Testis (tissue), 2 donors: ENCODE measurements at regions not wholly inside any gene's neighbourhood (a gene's known extent, or its start where the extent isn't known, plus 50 kb on each side); places are given as distances from the start of the nearest gene placed in this dataset.

Experiments
- DNase-seq: peaks from one replicate; pipeline ENCODE4 v3.0.0-alpha.2; 2019
- H3K27ac ChIP-seq, 2 donors: fragments of 200-600 bp; sonication (generic); one replicate each; pipeline ENCODE4 v1.5.1; 2019
- H3K27me3 ChIP-seq: fragments of 200-600 bp; sonication (generic); one replicate; pipeline ENCODE4 v1.5.1; 2019
- H3K36me3 ChIP-seq: fragments of 200-600 bp; sonication (generic); one replicate; pipeline ENCODE4 v1.5.1; 2017; ENCODE audit warnings: low read depth; ENCODE audit errors: missing control alignments
- H3K4me1 ChIP-seq: fragments of 200-600 bp; sonication (generic); one replicate; pipeline ENCODE4 v1.5.1; 2019
- H3K4me3 ChIP-seq, 2 donors: fragments of 200-600 bp; sonication (generic); one replicate each; pipeline ENCODE4 v1.5.1; 2017 to 2019
- H3K9me3 ChIP-seq: fragments of 200-600 bp; sonication (generic); one replicate; pipeline ENCODE4 v1.5.1; 2017
- POLR2A ChIP-seq: fragments of 450-650 bp; IDR thresholded peaks from one replicate; pipeline ENCODE4 v1.6.1; 2017; ENCODE audit warnings: antibody characterized with exemption, mild to moderate bottlenecking, moderate library complexity
- WGBS, 2 donors: methylation state at CpG; one replicate each; pipeline ENCODE4 v1.1.5; 2018; 5-methylcytosine and 5-hydroxymethylcytosine counted together
- intact Hi-C: fragments of 100-400 bp; cut with DNase I; formaldehyde crosslinking; loops from one replicate; pipeline ENCODE4 v1.15.1; 2023; ENCODE audit warnings: low total_unique reads
- TF ChIP-seq, protein P1 (sequence below), 3 experiments: fragments of 450-650 bp in 2 of 3; fragments of 200-600 bp in 1 of 3; sonication (generic) in 1 of 3; IDR thresholded peaks; one replicate each; pipeline ENCODE4 v1.5.1; 2016 to 2019; ENCODE audit warnings: antibody characterized with exemption in 3 of 3, mild to moderate bottlenecking in 2 of 3, moderate library complexity in 1 of 3

DNA sequence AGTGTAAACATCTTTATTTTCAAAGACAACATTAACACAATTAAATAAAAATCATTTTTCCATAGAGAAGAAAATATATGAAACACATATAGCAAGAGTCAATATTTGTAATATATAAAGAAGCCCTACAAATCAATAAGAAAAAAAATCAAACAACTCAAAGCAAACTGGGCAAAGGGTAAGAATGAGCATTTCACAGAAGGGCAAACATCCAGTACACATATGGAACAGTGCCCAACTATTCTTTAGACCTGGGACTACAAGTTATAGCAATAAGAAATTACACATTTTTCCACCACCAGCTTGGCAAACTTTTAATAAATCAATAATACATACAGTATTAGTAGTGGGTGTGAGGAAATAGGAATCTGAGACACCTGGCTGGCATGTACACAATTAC lies 324.1 kb downstream of the CYP26B1 start:
- DNase-seq, result no peak
- TF ChIP-seq, protein P1, sequence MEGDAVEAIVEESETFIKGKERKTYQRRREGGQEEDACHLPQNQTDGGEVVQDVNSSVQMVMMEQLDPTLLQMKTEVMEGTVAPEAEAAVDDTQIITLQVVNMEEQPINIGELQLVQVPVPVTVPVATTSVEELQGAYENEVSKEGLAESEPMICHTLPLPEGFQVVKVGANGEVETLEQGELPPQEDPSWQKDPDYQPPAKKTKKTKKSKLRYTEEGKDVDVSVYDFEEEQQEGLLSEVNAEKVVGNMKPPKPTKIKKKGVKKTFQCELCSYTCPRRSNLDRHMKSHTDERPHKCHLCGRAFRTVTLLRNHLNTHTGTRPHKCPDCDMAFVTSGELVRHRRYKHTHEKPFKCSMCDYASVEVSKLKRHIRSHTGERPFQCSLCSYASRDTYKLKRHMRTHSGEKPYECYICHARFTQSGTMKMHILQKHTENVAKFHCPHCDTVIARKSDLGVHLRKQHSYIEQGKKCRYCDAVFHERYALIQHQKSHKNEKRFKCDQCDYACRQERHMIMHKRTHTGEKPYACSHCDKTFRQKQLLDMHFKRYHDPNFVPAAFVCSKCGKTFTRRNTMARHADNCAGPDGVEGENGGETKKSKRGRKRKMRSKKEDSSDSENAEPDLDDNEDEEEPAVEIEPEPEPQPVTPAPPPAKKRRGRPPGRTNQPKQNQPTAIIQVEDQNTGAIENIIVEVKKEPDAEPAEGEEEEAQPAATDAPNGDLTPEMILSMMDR (IDR thresholded peaks at IDR 0.05), result no peak
- no peak for TF ChIP-seq POLR2A
- intact Hi-C loops, result no loop called here
- Histone ChIP-seq H3K9me3 (no peaks in the 10 kb centered on the region), H3K27ac (no peak overlapping the region), H3K36me3 (no peaks in the 10 kb centered on the region), H3K4me3 (no peak overlapping the region), H3K27me3 (no peaks in the 10 kb centered on the region), H3K4me1 (no peaks in the 10 kb centered on the region)

DNA sequence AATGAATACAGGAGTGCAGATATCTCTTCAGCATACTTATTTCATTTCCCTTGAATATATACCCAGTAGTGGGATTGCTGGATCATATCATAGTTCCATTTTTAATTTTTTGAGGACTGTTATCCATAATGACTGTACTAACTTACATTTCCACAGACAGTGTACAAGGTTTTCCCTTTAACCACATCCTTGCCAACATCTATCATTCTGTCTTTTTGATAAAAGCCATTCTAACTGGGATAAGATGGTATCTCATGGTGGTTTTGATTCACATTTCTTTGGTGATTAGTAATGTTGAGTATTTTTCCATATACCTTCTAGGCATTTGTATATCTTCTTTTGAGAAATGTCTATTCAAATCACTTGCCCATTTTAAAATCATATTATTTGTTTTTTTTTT lies 325.2 kb downstream of the CYP26B1 start:
- H3K4me1 ChIP-seq, result no peaks in the 10 kb centered on the region
- TF ChIP-seq, protein P1 (IDR thresholded peaks at IDR 0.05), result no peak
- TF ChIP-seq POLR2A, result no peak
- no peaks in the 10 kb centered on the region for H3K36me3 ChIP-seq
- no peaks in the 10 kb centered on the region for H3K9me3 ChIP-seq
- intact Hi-C loops, result no loop called here
- H3K4me3 ChIP-seq, result no peak overlapping the region
- DNase-seq, result no peak
- H3K27me3 ChIP-seq, result no peaks in the 10 kb centered on the region
- H3K27ac ChIP-seq, result no peak overlapping the region

DNA sequence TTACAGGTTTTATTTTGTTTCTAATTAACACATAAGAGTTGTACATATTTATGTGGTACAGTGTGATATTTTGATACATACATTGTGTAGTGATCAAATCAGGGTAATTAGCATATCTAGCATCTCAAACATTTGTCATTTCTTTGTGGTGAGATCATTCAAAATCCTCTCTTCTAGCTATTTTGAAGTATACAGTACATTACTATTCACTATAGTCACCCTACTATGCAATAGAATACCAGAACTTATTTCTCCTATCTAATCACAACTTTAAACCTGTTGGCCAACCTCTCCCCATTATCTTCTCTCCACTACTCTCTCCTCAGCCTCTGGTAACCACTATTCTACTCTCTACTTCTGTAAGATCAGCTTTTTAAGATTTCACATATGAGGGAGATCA lies 325.8 kb downstream of the CYP26B1 start:
- no peaks in the 10 kb centered on the region for H3K36me3 ChIP-seq
- H3K9me3 ChIP-seq, result no peaks in the 10 kb centered on the region
- intact Hi-C loops, result no loop called here
- no peak overlapping the region for H3K27ac ChIP-seq
- H3K4me3 ChIP-seq, result no peak overlapping the region
- no peaks in the 10 kb centered on the region for H3K4me1 ChIP-seq
- no peaks in the 10 kb centered on the region for H3K27me3 ChIP-seq
- TF ChIP-seq POLR2A, result no peak
- TF ChIP-seq, protein P1 (IDR thresholded peaks at IDR 0.05), result no peak
- DNase-seq, result no peak

DNA sequence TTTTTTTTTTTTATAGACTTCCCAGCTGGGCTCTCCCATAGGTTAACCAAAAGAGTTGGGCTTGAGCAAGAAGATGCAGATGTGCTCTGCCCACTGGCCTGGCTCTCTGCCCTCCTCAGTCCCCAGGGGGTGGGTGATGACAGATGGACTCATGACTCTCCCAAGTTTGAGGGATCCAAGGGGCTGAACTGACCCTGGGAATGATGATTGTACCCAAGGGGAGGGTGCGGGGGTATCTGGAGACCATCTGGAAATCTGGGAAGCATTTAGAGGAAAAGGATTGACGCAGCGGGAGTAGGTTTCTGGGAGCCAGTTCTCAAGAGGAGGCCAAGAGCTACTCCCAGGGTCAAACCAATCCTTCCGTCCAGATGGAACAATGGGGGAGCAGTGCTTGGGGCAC lies 330.8 kb downstream of the CYP26B1 start:
- no peaks in the 10 kb centered on the region for H3K27me3 ChIP-seq
- no peak for TF ChIP-seq POLR2A
- TF ChIP-seq, protein P1 (IDR thresholded peaks at IDR 0.05), result no peak
- 94 to 95% methylated on average over 4 of the region's 4 CpGs for WGBS, 2 donors
- no peaks in the 10 kb centered on the region for H3K36me3 ChIP-seq
- intact Hi-C loops, result no loop called here
- no peak overlapping the region for H3K27ac ChIP-seq
- no peak for DNase-seq
- no peak overlapping the region for H3K4me3 ChIP-seq
- no peaks in the 10 kb centered on the region for H3K9me3 ChIP-seq
- H3K4me1 ChIP-seq, result peaks cover 13% of the 10 kb centered on the region

DNA sequence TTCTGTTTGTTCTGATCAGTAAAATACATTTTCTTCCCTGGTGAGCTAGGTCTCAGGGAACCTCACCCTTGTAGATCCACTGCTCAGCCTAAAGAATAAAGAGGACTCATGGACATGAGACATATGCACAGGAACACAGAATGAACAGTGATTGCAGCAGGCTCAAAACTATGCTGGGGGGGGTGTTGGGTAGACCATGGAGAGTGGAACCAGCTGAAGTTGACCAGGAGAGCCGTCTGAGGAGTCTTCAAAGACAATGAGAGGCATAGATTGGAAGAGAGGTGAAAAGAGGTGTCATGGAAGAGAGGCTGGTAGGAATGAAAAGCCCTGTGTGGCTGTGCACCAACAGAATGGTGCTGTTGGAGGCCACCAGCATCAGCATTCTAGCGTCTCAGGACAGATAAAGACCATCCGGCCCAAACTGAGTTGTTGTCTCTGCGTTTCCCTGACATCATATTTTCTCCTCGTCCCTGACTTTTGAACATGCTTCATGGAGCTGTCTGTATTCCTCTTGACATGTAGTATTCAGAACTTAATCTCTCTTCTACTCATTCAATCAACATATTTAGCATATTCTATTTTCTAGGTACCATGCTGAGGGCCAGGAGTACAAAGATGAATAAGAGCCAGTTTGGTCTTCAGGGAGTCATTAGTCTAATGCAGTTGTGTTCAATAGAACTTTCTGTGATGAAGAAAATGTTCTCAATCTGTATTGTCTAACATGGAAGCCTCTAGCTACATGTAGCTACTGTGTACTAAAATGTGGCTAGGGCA lies 331.8 kb downstream of the CYP26B1 start:
- H3K27me3 ChIP-seq, result no peaks in the 10 kb centered on the region
- H3K4me3 ChIP-seq, result no peak overlapping the region
- intact Hi-C loops, result no loop called here
- H3K36me3 ChIP-seq, result no peaks in the 10 kb centered on the region
- WGBS, 2 donors, result 87 to 89% methylated on average over 5 of the region's 5 CpGs
- DNase-seq, result no peak
- H3K9me3 ChIP-seq, result no peaks in the 10 kb centered on the region
- H3K27ac ChIP-seq, result no peak overlapping the region
- TF ChIP-seq, protein P1 (IDR thresholded peaks at IDR 0.05), result no peak
- no peak for TF ChIP-seq POLR2A
- H3K4me1 ChIP-seq, result peaks cover 22% of the 10 kb centered on the region
